SK-N-DZ (cell line): ENCODE measurements at regions not wholly inside any gene's neighbourhood (a gene's known extent, or its start where the extent isn't known, plus 50 kb on each side); places are given as distances from the start of the nearest gene placed in this dataset.

Experiments
- DNase-seq: peaks from one replicate; pipeline ENCODE4 v3.0.0-alpha.2; 2015; ENCODE audit warnings: low spot score

- DNase-seq = no peak
These were observed 110.4 kb upstream of the PHACTR3 start for GRCh38 chr20:59493926-59494325.

DNA sequence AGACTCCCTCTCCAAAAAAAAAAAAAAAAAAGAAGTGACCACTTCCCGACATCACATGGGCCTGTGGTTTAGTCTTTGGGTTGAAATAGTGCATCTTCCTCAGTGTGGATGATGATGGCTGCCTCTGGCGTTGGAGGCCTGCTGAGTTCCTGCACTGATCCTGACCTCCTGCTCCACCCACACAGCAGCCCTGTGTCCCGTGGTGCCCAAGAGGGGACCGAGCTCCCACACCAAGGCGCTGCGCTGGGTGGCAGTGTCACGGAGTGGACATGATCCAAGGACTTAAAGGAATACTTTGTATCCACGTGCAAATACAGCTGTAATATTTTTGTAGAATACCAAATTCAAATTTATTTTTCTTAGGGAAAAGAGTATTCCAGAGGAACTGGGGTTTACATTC lies 109.2 kb upstream of the PHACTR3 start:
- no peak for DNase-seq

- DNase-seq = peak; percentile 79
These were observed 108.3 kb upstream of the PHACTR3 start for GRCh38 chr20:59495894-59496510.

DNA sequence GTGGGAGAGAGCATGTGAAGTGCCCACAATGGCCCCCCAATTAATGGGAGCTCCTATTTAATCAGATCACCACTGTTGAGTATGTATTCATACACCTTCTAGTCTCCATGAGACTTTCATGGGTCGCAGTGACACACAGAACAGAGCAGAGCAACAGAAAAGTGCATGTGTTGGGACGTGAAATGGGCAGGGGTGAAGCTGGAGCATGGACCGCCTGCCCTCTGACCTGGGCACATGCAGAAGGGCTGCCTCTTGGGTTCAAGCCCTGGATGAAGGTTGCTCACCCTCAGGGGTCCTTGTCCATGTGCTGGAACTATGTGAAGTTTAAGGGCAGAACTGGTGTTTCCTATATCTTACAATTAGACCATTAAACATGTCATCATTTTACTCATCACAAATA lies 106.0 kb upstream of the PHACTR3 start:
- no peak for DNase-seq

- no peak for DNase-seq
These were observed 104.5 kb upstream of the PHACTR3 start for GRCh38 chr20:59499863-59500262.

- DNase-seq = no peak
These were observed 95.6 kb upstream of the PHACTR3 start for GRCh38 chr20:59508729-59509128.

- DNase-seq = no peak
These were observed 91.7 kb upstream of the PHACTR3 start for GRCh38 chr20:59512651-59513050.

GRCh38 chr20:59514554-59514953 lies 89.8 kb upstream of the PHACTR3 start:
- no peak for DNase-seq

GRCh38 chr20:59515013-59515905 lies 89.1 kb upstream of the PHACTR3 start:
- DNase-seq = peak; percentile 80

- DNase-seq = no peak
These were observed 88.5 kb upstream of the PHACTR3 start for GRCh38 chr20:59515906-59516209.

DNA sequence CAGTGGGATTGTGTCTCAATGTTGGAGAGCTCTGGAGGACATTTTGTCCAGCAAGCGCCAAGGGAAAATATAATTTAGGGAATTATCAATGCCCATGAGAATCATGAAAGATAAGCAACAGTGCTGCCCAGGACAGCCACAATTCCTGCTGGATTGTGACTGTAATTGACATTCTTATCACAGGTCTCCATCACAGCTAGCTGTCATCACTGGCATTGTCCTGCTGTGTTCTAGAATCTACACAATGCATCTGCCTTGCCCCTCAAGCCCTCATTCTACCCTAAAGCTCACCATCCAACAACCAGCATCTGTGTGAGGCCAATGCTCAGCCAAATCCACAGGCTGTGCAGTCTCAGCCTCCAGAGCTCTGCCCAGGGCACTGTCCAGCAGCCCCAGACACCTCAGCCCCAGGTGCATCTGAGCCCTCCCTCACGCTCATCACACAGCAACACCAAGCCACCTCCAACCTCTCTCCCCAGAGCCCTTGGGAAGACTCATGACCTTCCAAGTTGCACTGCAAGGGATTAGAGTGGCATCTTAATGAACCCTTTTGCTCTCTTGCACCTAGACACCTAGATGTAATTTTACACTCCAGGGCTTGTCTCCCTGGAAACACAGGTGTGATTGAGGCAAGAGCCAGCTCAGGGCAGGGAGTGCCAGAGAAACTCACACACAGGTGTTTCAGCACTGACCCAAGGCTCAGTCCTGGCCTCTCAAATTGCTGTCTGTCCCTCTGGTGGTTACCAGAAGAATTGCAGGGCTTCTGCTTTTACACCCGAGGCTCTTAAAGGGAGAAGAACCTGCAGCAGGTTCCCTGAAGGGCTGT lies 85.2 kb upstream of the PHACTR3 start:
- peak; percentile 79 for DNase-seq

DNA sequence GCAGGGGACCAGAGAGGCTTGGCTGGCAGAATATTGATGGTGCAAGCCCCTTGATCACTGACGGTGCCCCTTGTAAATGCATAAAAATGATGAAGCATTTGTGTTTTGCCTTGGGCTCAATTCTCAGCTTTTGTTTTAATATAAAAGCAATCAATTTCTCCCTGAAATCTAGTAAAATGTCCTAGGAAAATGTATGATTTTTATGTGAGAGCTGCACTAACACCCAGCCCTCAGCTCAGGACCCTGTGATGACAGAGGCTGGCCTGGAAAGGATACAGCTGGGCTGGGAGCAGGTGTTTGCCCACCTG lies 84.7 kb upstream of the PHACTR3 start:
- no peak for DNase-seq

DNA sequence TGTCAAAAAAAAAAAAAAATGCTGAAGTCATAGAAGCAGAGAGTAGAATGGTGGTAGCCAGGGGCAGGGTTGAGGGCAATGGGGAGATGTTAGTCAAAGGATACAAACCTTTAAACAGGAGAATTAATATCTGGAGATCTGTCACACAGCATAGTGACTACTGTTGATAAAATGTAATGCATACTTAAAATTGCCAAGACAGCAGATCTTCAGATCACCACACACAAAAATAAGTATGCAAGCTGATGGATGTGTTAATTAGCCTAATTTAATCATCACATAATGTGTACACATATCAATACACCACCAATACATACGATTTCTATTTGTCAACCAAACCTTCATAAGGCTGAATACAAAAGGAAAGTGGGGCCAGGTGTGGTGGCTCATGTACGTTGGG lies 83.5 kb upstream of the PHACTR3 start:
- DNase-seq = no peak

DNA sequence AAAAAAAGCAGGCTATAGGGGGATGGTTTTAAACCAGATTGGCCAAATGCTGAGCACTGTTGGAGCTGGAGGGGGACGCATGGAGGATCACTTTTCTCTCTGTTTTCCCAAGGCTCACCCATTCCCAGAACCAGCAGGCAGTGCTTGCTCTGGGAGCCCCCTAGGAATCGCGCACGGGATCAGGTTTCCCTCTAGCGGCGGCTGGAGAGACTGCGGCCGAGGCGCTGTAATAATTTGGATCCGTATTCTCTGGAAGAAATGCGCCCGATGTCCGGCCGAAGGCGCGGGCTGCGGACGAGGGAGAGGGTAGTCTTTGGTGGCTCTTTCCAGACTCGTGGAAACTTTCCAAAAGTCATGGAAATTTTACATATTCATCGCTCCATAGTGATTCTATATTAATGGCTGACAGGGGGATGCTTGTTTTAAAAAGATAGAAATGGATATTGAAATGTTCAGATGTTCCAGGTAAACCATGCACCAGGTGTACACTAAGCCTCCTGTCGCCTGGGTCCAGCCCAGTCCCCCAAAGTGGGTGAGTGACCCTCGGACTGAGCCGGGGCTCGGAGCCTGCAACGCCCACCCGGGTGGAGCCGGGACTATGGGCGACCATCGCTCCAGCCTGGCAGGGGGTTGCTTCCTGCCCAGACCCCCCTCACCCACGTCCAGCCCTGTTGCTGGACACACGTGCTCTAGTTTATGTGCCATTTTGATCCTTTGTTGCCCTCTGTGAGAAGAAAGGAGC lies 78.7 kb upstream of the PHACTR3 start:
- peak; percentile 74 for DNase-seq

DNA sequence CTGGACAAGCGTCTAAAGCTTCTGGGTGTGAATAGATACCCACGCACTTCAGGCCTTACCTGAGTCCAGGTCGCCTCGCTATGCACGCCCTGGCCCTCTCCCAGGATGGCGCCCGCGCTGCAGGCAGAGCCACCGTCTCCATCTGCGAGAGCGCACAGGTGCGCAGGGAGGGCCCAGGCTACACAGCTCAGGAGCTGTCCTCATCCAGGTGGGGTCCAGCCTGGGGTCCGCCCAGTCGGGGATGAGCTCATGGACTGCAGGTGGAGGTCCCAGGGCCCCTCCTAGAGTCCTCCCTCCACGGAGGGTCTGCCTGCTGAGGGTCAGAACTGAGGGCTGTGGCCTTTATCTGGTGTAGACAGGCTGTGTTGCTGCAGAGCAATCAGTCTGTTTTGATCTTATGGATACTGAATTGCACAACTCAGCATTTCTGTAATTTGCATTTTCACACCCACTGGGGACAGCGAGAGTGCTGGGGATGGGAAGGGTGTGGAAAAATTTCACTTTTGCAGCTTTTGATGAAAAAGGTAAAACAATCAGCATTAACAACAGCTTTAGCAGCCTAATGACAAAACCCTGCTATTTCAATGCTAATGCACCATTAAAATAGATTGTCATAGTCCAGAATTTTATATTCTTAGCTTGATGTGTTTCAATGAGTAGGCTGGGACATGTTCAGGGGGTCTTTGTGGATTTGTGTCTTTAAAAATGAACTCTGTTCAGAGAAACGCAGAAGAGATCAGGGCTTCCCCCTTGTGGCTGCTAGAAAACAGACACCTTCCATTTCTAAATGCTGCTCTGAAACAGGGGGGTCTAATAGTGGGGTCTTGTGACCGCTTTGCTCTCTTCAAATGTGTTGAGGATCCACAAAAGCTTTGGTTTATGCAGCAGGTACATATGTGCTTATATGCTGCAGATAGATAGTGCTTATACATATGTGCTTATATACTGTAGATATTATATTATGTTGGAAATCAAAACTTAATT lies 77.8 kb upstream of the PHACTR3 start:
- peak; percentile 26 for DNase-seq

- no peak for DNase-seq
These were observed 73.6 kb upstream of the PHACTR3 start for GRCh38 chr20:59530782-59531181.

DNA sequence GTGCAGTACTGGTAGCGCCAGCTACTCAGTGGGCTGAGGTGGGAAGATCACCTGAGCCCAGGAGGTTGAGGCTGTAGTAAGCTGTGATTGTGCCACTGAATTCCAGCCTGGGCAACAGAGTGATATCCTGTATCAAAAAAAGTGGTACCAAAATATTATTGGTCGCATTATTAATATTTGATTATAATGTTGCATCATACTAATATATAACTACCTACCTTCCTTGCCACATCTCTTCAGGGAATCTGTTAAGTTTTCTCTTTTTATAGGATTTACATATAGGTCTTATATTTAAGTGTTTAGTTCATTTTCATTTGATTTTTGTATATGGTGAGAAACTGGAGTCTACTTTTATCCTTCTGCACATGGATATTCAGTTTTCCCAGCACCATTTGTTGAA lies 66.3 kb upstream of the PHACTR3 start:
- no peak for DNase-seq

DNA sequence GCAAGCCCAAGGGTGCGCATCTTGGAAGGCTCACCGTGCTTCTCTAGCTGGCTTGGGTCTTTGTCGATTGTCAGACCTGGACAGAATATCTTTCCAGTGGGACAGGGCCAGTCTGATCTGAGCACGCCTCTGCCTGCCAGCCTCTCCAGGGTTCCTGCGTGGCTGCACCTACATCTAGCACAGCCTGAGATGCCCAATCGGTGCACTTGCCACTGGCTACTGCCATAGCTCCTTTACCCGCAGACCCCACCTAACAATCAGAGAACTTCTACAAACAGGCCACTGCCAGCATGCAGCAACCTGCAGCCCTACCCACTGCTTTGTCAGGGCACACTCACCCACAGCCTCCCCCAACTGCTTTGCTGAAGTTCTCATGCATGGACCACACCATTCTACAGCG lies 56.7 kb upstream of the PHACTR3 start:
- DNase-seq = no peak
